ENCODE measurements at regions not wholly inside any gene's neighbourhood (a gene's known extent, or its start where the extent isn't known, plus 50 kb on each side); places are given as distances from the start of the nearest gene placed in this dataset.

DNA sequence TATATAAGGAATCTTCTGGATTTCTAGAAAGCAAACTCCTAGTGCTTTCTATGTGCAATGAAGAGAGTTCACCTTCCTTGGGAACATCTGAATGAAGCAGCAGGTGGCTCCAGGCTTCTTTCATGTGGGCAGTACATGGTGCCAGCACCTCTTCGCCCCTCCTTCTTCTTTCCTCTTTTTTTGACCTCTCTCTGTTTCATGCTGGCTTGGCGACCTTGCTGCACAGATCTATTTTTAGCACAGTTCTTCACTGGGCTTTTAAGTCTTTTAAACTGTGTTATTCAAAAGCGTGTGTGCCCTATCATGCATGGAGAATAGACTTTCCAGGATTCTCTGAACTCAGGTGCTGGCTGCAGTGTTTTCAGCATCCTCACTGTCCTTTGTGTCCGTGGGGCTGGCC, 400.3 kb upstream of the PRKCQ start:
- Histone ChIP-seq H3K9me3 (replicated peaks; ENCODE audit: control insufficient read depth, insufficient read depth, low read length) (no peaks in the 10 kb centered on the region), H3K36me3 (ENCODE audit: control insufficient read depth in 2 of 2, extremely low read depth in 1 of 2, insufficient read depth in 2 of 2, low read length in 2 of 2) (no peaks in the 10 kb centered on the region), H3K9me1 (replicated peaks; ENCODE audit: control insufficient read depth, extremely low read depth, insufficient read depth, low read length) (no peaks in the 10 kb centered on the region), H3K9ac (replicated peaks; ENCODE audit: extremely low read depth, insufficient read depth, low read length) (no peak overlapping the region), H3K4me1 (ENCODE audit: control insufficient read depth, extremely low read depth, insufficient read depth, low read length) (no peaks in the 10 kb centered on the region), H4K20me1 (replicated peaks; ENCODE audit: control insufficient read depth, extremely low read depth, insufficient read depth, low read length) (no peaks in the 10 kb centered on the region), H3K4me3 (replicated peaks in 1 of 3; ENCODE audit: insufficient read depth in 1 of 3, low read depth in 1 of 3, low read length in 3 of 3) (no peak overlapping the region), H3K27me3 (ENCODE audit: control insufficient read depth in 2 of 2, insufficient read depth in 2 of 2, low read length in 2 of 2) (no peaks in the 10 kb centered on the region), H2AFZ (ENCODE audit: low read depth, low read length) (no peak overlapping the region), H3K79me2 (ENCODE audit: control insufficient read depth, insufficient read depth, low read length) (no peaks in the 10 kb centered on the region), H3K27ac (ENCODE audit: insufficient read depth, low read depth, low read length) (no peak overlapping the region), H3K4me2 (ENCODE audit: insufficient read depth, low read length) (no peak overlapping the region)
- CTCF ChIA-PET: no interaction called here
- dilution Hi-C loops (cut with MboI; ENCODE audit: extremely low pct_ligation_motif_present, low sequenced_read_pairs) (no loop called here), intact Hi-C loops (cut with micrococcal nuclease) (no loop called here)
- FAIRE-seq (no peak), DNase-seq (ENCODE audit: low read depth, low spot score) (no peak)
- no TSS peak for BruUV-seq (replicated peaks)
- POLR2A ChIA-PET: no interaction called here
- TF ChIP-seq MYC (IDR thresholded peaks at IDR 0.05; ENCODE audit: low read depth, low read length): no peak
- TF ChIP-seq, protein P1, sequence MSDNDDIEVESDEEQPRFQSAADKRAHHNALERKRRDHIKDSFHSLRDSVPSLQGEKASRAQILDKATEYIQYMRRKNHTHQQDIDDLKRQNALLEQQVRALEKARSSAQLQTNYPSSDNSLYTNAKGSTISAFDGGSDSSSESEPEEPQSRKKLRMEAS (IDR thresholded peaks at IDR 0.05; ENCODE audit: insufficient read depth, insufficient read length): no peak
- TF ChIP-seq GATA2 (IDR thresholded peaks at IDR 0.05; ENCODE audit: insufficient read depth, insufficient read length, low read depth, low read length): no peak
- no peak for TF ChIP-seq EZH2 (IDR thresholded peaks at IDR 0.05; ENCODE audit: borderline replicate concordance, low read depth, low read length, severe bottlenecking)
- no peak for TF ChIP-seq FOS (IDR thresholded peaks at IDR 0.05; ENCODE audit: borderline replicate concordance, insufficient read depth, low read length)
- TF ChIP-seq POLR2AphosphoS5 (IDR thresholded peaks at IDR 0.05; ENCODE audit: insufficient read depth, low read depth, low read length): no peak
- no peak for TF ChIP-seq POLR2A (IDR thresholded peaks at IDR 0.05; ENCODE audit: low read depth, low read length)
- no peak for TF ChIP-seq JUN (IDR thresholded peaks at IDR 0.05; ENCODE audit: borderline replicate concordance, insufficient read depth, insufficient read length, low read depth)
- TF ChIP-seq, protein P2, sequence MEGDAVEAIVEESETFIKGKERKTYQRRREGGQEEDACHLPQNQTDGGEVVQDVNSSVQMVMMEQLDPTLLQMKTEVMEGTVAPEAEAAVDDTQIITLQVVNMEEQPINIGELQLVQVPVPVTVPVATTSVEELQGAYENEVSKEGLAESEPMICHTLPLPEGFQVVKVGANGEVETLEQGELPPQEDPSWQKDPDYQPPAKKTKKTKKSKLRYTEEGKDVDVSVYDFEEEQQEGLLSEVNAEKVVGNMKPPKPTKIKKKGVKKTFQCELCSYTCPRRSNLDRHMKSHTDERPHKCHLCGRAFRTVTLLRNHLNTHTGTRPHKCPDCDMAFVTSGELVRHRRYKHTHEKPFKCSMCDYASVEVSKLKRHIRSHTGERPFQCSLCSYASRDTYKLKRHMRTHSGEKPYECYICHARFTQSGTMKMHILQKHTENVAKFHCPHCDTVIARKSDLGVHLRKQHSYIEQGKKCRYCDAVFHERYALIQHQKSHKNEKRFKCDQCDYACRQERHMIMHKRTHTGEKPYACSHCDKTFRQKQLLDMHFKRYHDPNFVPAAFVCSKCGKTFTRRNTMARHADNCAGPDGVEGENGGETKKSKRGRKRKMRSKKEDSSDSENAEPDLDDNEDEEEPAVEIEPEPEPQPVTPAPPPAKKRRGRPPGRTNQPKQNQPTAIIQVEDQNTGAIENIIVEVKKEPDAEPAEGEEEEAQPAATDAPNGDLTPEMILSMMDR (IDR thresholded peaks at IDR 0.05; ENCODE audit: extremely low read depth in 1 of 2, insufficient read depth in 1 of 2, low read depth in 1 of 2, low read length in 2 of 2): no peak
